ENCODE measurements at regions not wholly inside any gene's neighbourhood (a gene's known extent, or its start where the extent isn't known, plus 50 kb on each side); places are given as distances from the start of the nearest gene placed in this dataset.

GRCh38 chr13:37484056-37484455 is 114.5 kb downstream of the POSTN start:
- no peak for TF ChIP-seq EZH2 (IDR thresholded peaks at IDR 0.05)
- TF ChIP-seq ZFX (IDR thresholded peaks at IDR 0.05): no peak
- TF ChIP-seq CTCF (IDR thresholded peaks at IDR 0.05 in 2 of 3, conservative IDR thresholded peaks at IDR 0.05 in 1 of 3; ENCODE audit: borderline replicate concordance in 1 of 3, insufficient read depth in 1 of 3, low read depth in 2 of 3, low read length in 2 of 3): no peak
- TF ChIP-seq SIN3A (IDR thresholded peaks at IDR 0.05; ENCODE audit: low read depth): no peak
- no peak for TF ChIP-seq ZNF274 (IDR thresholded peaks at IDR 0.05; ENCODE audit: low read depth, low read length)
- no peak for TF ChIP-seq RAD21 (IDR thresholded peaks at IDR 0.05; ENCODE audit: low read depth)
- no peak for TF ChIP-seq EGR1 (IDR thresholded peaks at IDR 0.05; ENCODE audit: low read depth)

Data from HCT116 (cell line).